HG03354 (cell line): ENCODE measurements at regions not wholly inside any gene's neighbourhood (a gene's known extent, or its start where the extent isn't known, plus 50 kb on each side); places are given as distances from the start of the nearest gene placed in this dataset.

Source experiments
- ATAC-seq: cut with Tn5 transposase; IDR thresholded peaks from one replicate; pipeline ENCODE4 v1.9.1; 2021; ENCODE audit warnings: mild to moderate bottlenecking; ENCODE audit not compliant: unreplicated experiment, poor library complexity, severe bottlenecking

- ATAC-seq = no peak
These were observed 921.3 kb downstream of the METTL15 start for GRCh38 chr11:29029452-29029851.

- ATAC-seq = no peak
These were observed 919.2 kb downstream of the METTL15 start for GRCh38 chr11:29027436-29027835.

DNA sequence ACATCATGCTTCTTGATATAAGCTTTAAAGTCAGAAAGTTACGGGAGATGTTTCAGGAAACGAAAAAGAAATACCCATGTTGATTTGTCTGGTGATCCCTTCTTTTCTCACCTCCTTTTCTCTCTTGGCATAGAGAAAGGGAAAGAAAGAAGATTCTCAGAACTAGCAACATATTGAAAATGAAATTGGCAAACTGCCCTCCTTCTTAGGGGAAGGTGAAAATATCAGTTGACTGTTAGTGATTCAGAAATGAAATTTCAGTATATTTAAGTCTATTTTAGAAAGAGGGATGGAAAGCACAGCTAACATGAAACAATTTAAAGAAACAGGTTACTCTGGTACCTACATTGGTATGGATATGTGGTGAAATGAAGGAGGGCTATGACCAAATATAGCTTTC is 918.1 kb downstream of the METTL15 start:
- no peak for ATAC-seq

DNA sequence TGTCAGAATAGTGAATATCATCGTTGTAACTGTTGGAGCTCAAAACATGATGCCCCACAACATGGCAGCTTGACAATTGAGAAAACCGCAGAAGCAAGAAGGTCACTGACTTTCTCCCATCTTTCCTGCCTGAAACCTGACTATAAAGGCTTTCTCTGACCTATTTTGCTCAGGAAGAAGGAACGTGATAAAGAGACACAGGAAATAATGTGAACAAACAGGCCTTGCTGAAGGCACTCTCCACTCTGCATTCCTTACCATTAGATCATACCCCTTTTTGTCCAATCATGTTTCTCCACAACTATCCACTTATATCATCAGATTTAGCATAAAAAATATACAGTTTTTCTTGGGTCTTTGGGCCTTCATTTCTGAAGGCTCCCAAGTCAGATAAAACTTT is 916.8 kb downstream of the METTL15 start:
- ATAC-seq = no peak

GRCh38 chr11:29024386-29024785 is 916.2 kb downstream of the METTL15 start:
- ATAC-seq = no peak

- no peak for ATAC-seq
These were observed 915.6 kb downstream of the METTL15 start for GRCh38 chr11:29023761-29024160.

DNA sequence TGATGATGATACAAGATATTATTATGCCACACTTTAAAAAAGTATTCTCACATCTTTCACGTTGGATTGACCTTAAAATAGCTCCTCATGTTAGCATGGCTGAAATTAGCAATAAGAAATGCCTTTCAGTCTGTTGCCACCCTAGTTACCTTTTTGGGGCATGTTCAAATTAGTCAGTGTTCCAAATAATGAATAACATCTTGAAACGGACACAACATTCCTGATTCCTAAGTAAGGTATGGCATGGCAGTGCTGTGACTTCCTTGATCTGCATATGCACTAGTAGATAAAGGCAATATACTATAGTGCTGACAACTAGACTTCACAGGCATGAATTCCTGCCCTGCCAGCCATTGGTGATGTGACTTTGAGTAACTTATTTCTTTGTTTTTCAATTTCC is 914.5 kb downstream of the METTL15 start:
- ATAC-seq = no peak

GRCh38 chr11:29019960-29020683 is 911.9 kb downstream of the METTL15 start:
- no peak for ATAC-seq

- ATAC-seq = no peak
These were observed 910.4 kb downstream of the METTL15 start for GRCh38 chr11:29018631-29019030.

- no peak for ATAC-seq
These were observed 909.8 kb downstream of the METTL15 start for GRCh38 chr11:29017941-29018340.

DNA sequence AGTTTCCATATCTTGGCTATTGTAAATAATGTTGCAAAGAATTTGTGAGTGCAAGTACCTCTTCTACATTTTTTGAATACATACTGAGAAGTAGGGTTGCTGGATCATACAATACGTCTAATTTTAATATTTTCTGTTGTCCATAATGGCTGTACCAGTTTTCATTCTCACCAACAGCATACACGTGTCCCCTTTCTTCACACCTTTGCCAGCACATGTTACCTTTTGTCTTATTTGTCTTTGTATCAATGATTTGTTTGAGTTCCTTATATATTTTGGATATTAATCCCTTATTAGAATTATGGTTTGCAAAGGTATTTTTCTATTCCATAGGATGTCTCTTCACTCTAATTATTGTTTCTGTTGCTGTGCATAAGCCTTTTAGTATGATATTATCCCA is 904.3 kb downstream of the METTL15 start:
- ATAC-seq = no peak

GRCh38 chr11:29009426-29009825 is 901.2 kb downstream of the METTL15 start:
- no peak for ATAC-seq

- no peak for ATAC-seq
These were observed 900.3 kb downstream of the METTL15 start for GRCh38 chr11:29008481-29008880.

GRCh38 chr11:29006668-29007067 is 898.5 kb downstream of the METTL15 start:
- ATAC-seq = no peak

DNA sequence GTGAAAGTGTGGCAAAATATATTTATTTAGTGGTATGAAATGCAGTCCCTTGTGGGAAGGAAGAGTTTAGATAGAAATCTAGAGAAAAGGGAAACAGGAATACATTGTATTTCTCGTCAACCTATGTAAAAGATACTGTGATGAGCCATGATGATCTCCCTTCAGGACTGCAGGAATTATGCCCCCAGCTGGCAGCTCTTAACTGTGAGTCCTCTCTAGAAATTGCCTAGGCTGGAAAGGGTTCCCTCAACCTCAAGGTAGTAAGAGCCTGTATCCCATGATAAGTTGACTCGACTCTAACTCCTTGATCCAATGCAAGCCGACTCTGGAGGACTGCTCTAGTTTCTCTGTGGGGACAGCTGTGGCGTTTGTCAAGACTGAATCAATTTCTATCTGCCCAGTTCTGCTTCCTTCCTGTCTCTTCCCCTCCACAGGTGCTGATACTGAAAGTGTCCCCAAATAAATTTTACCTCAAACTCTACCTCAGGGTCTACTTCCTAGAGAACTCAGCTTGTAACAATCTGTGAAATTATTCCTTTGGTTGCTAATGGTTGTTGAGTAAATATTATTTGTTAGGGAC is 897.3 kb downstream of the METTL15 start:
- ATAC-seq = no peak

DNA sequence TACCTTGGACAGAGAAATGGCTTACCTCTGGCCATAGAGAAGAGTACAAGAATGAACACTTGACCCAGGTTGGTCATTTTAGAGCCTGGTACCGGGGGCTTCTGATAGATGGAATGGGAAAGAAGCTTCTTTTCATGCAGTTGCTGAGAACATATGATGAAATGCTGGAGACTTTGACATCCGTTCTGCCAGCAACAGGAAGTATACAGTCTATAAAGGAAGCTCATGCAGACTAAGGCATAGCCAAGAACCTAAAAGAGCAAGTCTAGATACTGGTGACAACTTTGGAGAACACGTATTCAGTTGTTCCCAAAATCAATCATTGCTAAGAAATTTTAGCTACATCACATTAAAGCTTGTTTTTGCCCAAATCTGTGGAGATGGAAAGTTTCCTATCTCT is 894.6 kb downstream of the METTL15 start:
- no peak for ATAC-seq

DNA sequence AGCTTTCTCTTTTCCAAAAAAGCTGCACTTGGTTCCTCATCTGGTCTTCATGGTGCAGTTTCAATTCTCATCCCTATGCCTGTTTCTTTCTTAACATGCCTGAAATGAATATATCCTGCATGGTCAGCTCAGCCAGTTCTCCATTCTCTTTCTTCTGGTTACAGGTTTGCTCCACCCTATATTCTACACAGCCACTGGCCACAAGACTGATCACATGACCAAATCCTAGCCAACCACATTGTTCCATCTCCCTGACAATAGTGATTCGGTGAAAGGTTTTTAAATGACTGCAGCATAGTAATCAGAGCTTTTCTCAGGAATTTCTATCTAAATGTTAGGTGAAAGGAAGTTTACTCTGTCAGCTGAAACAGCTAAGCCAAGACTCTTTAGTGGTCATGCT is 891.4 kb downstream of the METTL15 start:
- ATAC-seq = no peak

GRCh38 chr11:28992996-28993395 is 884.8 kb downstream of the METTL15 start:
- no peak for ATAC-seq

- no peak for ATAC-seq
These were observed 876.0 kb downstream of the METTL15 start for GRCh38 chr11:28984231-28984630.

DNA sequence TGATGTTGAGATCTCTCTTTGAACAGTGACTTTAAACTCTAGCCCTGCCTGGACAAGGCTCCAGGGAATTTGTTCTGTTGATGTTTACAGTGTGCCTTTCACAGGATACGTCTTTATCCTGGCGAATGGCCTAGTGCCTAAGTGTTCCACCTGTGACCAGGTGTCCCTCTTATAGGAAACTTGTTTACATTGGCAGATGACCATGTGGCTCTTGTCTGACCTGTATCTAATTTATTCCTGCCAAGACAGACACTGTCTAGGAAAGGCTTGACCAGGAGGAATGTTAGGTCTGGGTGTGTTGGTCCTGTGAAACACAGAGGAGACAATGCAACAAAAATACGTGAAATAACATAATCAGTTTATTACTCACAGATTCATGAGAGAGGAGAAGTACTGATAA is 875.6 kb downstream of the METTL15 start:
- no peak for ATAC-seq

DNA sequence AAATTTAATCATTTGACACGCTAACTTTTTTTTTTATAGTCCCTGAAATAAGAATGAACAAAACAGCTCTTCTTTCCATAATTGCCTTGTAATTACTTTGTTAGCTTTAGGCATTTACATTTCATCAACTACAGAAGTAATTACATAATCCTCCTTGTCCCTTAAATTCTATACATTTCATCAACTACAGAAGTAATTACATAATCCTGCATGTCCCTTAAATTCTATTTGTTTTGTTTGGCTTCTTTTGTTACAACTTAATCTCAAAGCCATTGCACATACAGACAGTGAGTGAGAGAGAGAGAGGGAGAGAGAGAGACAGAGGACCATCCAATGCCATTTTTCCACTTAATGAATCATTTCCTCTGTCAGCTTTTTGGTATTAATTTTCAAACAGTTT is 873.2 kb downstream of the METTL15 start:
- no peak for ATAC-seq

DNA sequence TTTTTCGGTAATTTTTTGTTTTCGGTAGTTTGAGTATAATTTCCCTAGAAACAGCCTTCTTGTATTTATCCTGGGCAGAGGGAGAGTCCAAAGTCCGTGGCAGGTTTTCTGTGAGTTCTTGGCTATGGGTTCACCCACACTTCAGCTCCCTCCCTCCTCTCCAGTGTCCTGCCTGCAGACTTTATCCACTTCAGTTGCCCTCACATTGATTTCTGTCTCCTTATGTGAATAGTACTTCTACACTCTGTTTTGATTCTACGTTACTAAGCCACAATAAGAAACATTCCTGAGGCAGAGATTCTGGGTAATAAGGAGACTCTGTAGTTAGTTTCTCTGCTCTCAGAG is 868.6 kb downstream of the METTL15 start:
- ATAC-seq = no peak
